H1 (cell line): ENCODE measurements at regions not wholly inside any gene's neighbourhood (a gene's known extent, or its start where the extent isn't known, plus 50 kb on each side); places are given as distances from the start of the nearest gene placed in this dataset.

Source experiments
- CREB1 ChIP-seq: IDR thresholded peaks from 2 replicates; pipeline ENCODE4 v1.6.1; 2012; ENCODE audit warnings: inconsistent platforms
- EP300 ChIP-seq, 2 experiments: IDR thresholded peaks; 1 replicate in 1 of 2; 2 replicates in 1 of 2; pipeline ENCODE4 v1.6.1; 2011 to 2012; ENCODE audit warnings: low read depth in 2 of 2, low read length in 2 of 2, mild to moderate bottlenecking in 2 of 2, borderline replicate concordance in 1 of 2, inconsistent platforms in 1 of 2, moderate library complexity in 1 of 2
- GABPA ChIP-seq: IDR thresholded peaks from 2 replicates; pipeline ENCODE4 v1.6.1; 2011; ENCODE audit warnings: mild to moderate bottlenecking, low read length, moderate library complexity, borderline replicate concordance; ENCODE audit not compliant: insufficient read depth
- GTF2F1 ChIP-seq: IDR thresholded peaks from 2 replicates; pipeline ENCODE4 v1.6.1; 2012; ENCODE audit warnings: low read depth, low read length, improper control_type of control experiment, borderline replicate concordance
- POLR2A ChIP-seq, 2 experiments: IDR thresholded peaks; 1 replicate in 1 of 2; 2 replicates in 1 of 2; pipeline ENCODE4 v1.6.1; 2011; ENCODE audit warnings: low read depth in 2 of 2, low read length in 2 of 2, mild to moderate bottlenecking in 2 of 2; ENCODE audit errors: control extremely low read depth in 1 of 2
- POU5F1 ChIP-seq: IDR thresholded peaks from 2 replicates; pipeline ENCODE4 v1.6.1; 2011; ENCODE audit warnings: low read depth, mild to moderate bottlenecking, low read length, moderate library complexity
- TF ChIP-seq, protein P1 (sequence below), 3 experiments: IDR thresholded peaks; 1 replicate in 2 of 3; 2 replicates in 1 of 3; pipeline versions ENCODE4 v1.5.1 to v1.6.1; 2011; ENCODE audit warnings: low read length in 3 of 3, mild to moderate bottlenecking in 3 of 3, inconsistent platforms in 2 of 3, low read depth in 1 of 3, moderate library complexity in 1 of 3; ENCODE audit not compliant: insufficient read depth in 1 of 3; ENCODE audit errors: control extremely low read depth in 1 of 3
- TF ChIP-seq, protein P2 (sequence below): IDR thresholded peaks from 2 replicates; pipeline ENCODE4 v1.6.1; 2012; ENCODE audit warnings: inconsistent platforms
- TF ChIP-seq, protein P3 (sequence below): IDR thresholded peaks from 2 replicates; pipeline ENCODE4 v1.6.1; 2011; ENCODE audit warnings: low read depth, mild to moderate bottlenecking, low read length; ENCODE audit not compliant: insufficient read depth

DNA sequence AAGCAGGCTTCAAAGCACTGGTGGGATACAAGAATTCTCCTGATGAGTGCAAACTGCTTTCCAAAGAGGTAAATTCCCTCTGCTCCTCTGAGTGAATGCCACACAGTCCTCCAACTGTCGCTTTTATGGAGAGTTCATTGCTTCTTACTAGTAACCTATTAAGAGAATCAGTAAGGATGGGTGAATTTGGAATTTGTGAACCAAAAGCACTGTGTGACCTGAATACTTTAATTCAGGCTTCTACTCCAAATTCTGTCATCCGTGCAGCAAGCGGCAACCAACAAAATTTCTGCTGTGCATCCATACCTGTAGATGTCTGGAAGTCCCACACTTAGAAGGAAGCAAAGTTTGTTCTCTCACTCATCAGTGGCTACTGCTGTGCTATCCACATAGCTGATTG, 66.7 kb upstream of the SNRK start:
- TF ChIP-seq POU5F1 (no peak), GTF2F1 (no peak), POLR2A (IDR thresholded peaks at IDR 0.05; ENCODE audit: control extremely low read depth in 1 of 2, low read depth in 2 of 2, low read length in 2 of 2) (no peak), CREB1 (no peak), EP300 (IDR thresholded peaks at IDR 0.05; ENCODE audit: borderline replicate concordance in 1 of 2, low read depth in 2 of 2, low read length in 2 of 2) (no peak), GABPA (no peak)
- TF ChIP-seq, protein P1, sequence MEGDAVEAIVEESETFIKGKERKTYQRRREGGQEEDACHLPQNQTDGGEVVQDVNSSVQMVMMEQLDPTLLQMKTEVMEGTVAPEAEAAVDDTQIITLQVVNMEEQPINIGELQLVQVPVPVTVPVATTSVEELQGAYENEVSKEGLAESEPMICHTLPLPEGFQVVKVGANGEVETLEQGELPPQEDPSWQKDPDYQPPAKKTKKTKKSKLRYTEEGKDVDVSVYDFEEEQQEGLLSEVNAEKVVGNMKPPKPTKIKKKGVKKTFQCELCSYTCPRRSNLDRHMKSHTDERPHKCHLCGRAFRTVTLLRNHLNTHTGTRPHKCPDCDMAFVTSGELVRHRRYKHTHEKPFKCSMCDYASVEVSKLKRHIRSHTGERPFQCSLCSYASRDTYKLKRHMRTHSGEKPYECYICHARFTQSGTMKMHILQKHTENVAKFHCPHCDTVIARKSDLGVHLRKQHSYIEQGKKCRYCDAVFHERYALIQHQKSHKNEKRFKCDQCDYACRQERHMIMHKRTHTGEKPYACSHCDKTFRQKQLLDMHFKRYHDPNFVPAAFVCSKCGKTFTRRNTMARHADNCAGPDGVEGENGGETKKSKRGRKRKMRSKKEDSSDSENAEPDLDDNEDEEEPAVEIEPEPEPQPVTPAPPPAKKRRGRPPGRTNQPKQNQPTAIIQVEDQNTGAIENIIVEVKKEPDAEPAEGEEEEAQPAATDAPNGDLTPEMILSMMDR (IDR thresholded peaks at IDR 0.05; ENCODE audit: control extremely low read depth in 1 of 3, insufficient read depth in 1 of 3, low read depth in 1 of 3, low read length in 3 of 3) = no peak
- TF ChIP-seq, protein P2, sequence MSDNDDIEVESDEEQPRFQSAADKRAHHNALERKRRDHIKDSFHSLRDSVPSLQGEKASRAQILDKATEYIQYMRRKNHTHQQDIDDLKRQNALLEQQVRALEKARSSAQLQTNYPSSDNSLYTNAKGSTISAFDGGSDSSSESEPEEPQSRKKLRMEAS = no peak
- TF ChIP-seq, protein P3, sequence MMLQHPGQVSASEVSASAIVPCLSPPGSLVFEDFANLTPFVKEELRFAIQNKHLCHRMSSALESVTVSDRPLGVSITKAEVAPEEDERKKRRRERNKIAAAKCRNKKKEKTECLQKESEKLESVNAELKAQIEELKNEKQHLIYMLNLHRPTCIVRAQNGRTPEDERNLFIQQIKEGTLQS = no peak
